KG1 (cell line): ENCODE measurements at regions not wholly inside any gene's neighbourhood (a gene's known extent, or its start where the extent isn't known, plus 50 kb on each side); places are given as distances from the start of the nearest gene placed in this dataset.
"Not testable (repeated sequence)": the region's sequence is repeated elsewhere in the genome, so short reads cannot be mapped to it uniquely, and the experiment has no call there.

Experiments used
- DNase-seq: peaks from one replicate; lab custom pipeline; 2025; lab: John Stamatoyannopoulos, UW

GRCh38 chr1:80293818-80294217 lies 1287.3 kb upstream of the ADGRL4 start:
- no peak for DNase-seq

GRCh38 chr1:80288750-80289149 lies 1282.2 kb upstream of the ADGRL4 start:
- not testable (repeated sequence) for DNase-seq

GRCh38 chr1:80282536-80282935 lies 1276.0 kb upstream of the ADGRL4 start:
- no peak for DNase-seq

GRCh38 chr1:80278936-80279335 lies 1272.4 kb upstream of the ADGRL4 start:
- no peak for DNase-seq

GRCh38 chr1:80274256-80274655 lies 1267.7 kb upstream of the ADGRL4 start:
- no peak for DNase-seq

- DNase-seq: no peak
Observed at GRCh38 chr1:80272495-80272894, 1266.0 kb upstream of the ADGRL4 start.

- DNase-seq: no peak
Observed at GRCh38 chr1:80258659-80259058, 1252.1 kb upstream of the ADGRL4 start.

GRCh38 chr1:80251591-80251990 lies 1245.1 kb upstream of the ADGRL4 start:
- no peak for DNase-seq

GRCh38 chr1:80251171-80251570 lies 1244.6 kb upstream of the ADGRL4 start:
- no peak for DNase-seq

GRCh38 chr1:80250573-80251168 lies 1244.1 kb upstream of the ADGRL4 start:
- DNase-seq: no peak

GRCh38 chr1:80249699-80250098 lies 1243.2 kb upstream of the ADGRL4 start:
- no peak for DNase-seq

- no peak for DNase-seq
Observed at GRCh38 chr1:80248886-80249285, 1242.4 kb upstream of the ADGRL4 start.

GRCh38 chr1:80245813-80246212 lies 1239.3 kb upstream of the ADGRL4 start:
- no peak for DNase-seq

- DNase-seq: no peak
Observed at GRCh38 chr1:80244372-80244771, 1237.8 kb upstream of the ADGRL4 start.

- no peak for DNase-seq
Observed at GRCh38 chr1:80241566-80241965, 1235.0 kb upstream of the ADGRL4 start.

GRCh38 chr1:80225510-80225909 lies 1219.0 kb upstream of the ADGRL4 start:
- no peak for DNase-seq

- DNase-seq: no peak
Observed at GRCh38 chr1:80221319-80221718, 1214.8 kb upstream of the ADGRL4 start.

GRCh38 chr1:80218112-80218511 lies 1211.6 kb upstream of the ADGRL4 start:
- peak; percentile 47 for DNase-seq

GRCh38 chr1:80217377-80217986 lies 1211.0 kb upstream of the ADGRL4 start:
- no peak for DNase-seq

- no peak for DNase-seq
Observed at GRCh38 chr1:80214888-80215540, 1208.5 kb upstream of the ADGRL4 start.

GRCh38 chr1:80212948-80213347 lies 1206.4 kb upstream of the ADGRL4 start:
- DNase-seq: no peak

- no peak for DNase-seq
Observed at GRCh38 chr1:80211691-80212380, 1205.3 kb upstream of the ADGRL4 start.

GRCh38 chr1:80202118-80202517 lies 1195.6 kb upstream of the ADGRL4 start:
- DNase-seq: no peak
